Thymus (tissue), 11 donors: ENCODE measurements at regions not wholly inside any gene's neighbourhood (a gene's known extent, or its start where the extent isn't known, plus 50 kb on each side); places are given as distances from the start of the nearest gene placed in this dataset.
"Not testable (repeated sequence)": the region's sequence is repeated elsewhere in the genome, so short reads cannot be mapped to it uniquely, and the experiment has no call there.

Experiments used
- DNase-seq, 9 donors: peaks; one replicate each; pipeline ENCODE4 v3.0.0-alpha.2; 2013; ENCODE audit warnings: low spot score in 9 of 9, low read depth in 6 of 9, missing footprints in 1 of 9
- H3K27ac ChIP-seq, 2 donors: one replicate each; pipeline ENCODE4 v1.5.1; 2013; ENCODE audit warnings: control low read depth in 1 of 2, low read depth in 1 of 2, low read length in 1 of 2, mild to moderate bottlenecking in 1 of 2, moderate library complexity in 1 of 2
- H3K27me3 ChIP-seq, 2 donors: one replicate each; pipeline ENCODE4 v1.5.1; 2013; ENCODE audit warnings: low read length in 1 of 2; ENCODE audit not compliant: control insufficient read depth in 2 of 2, insufficient read depth in 1 of 2
- H3K36me3 ChIP-seq, 2 donors: one replicate each; pipeline ENCODE4 v1.5.1; 2013; ENCODE audit warnings: low read length in 1 of 2, mild to moderate bottlenecking in 1 of 2, moderate library complexity in 1 of 2; ENCODE audit not compliant: control insufficient read depth in 2 of 2, insufficient read depth in 2 of 2
- H3K4me1 ChIP-seq, 2 donors: one replicate each; pipeline ENCODE4 v1.5.1; 2013; ENCODE audit warnings: low read length in 2 of 2; ENCODE audit not compliant: control insufficient read depth in 2 of 2, insufficient read depth in 2 of 2
- H3K4me3 ChIP-seq, 2 donors: one replicate each; pipeline ENCODE4 v1.5.1; 2013; ENCODE audit warnings: low read length in 2 of 2, control low read depth in 1 of 2, mild to moderate bottlenecking in 1 of 2
- H3K9me3 ChIP-seq, 2 donors: one replicate each; pipeline ENCODE4 v1.5.1; 2013; ENCODE audit warnings: low read length in 1 of 2, mild to moderate bottlenecking in 1 of 2; ENCODE audit not compliant: control insufficient read depth in 2 of 2, insufficient read depth in 1 of 2
- WGBS: extraction: QIAGEN DNeasy Blood & Tissue Kit; methylation state at CpG from one replicate; pipeline ENCODE4 v1.1.7; 2013; 5-methylcytosine and 5-hydroxymethylcytosine counted together
- donor health status: healthy.

DNA sequence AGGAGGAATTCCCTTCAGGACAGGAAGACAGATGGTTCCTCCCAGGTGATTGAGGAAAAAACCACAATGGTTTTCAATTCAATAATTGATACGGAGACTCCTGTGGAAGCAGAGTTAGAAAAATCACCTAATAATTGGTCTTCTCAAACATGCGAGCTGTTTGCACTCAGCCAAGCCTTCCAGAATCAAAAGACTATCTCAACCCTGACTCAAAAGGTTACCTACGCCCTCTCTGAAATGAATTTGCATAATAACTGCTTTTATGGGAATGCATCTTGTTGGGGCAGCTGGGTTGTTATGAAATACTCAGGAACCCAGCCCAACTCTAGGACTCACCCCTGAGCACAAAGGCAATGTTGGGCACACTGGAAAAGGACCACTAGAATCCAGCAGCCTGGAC, 66.9 kb upstream of the ARSJ start:
- WGBS: 95% methylated on average over 3 of the region's 3 CpGs
- Histone ChIP-seq H3K27me3 (no peaks in the 10 kb centered on the region), H3K27ac (no peak overlapping the region), H3K36me3 (no peaks in the 10 kb centered on the region), H3K9me3 (no peaks in the 10 kb centered on the region), H3K4me1 (no peaks in the 10 kb centered on the region), H3K4me3 (no peak overlapping the region)
- DNase-seq: no peak

DNA sequence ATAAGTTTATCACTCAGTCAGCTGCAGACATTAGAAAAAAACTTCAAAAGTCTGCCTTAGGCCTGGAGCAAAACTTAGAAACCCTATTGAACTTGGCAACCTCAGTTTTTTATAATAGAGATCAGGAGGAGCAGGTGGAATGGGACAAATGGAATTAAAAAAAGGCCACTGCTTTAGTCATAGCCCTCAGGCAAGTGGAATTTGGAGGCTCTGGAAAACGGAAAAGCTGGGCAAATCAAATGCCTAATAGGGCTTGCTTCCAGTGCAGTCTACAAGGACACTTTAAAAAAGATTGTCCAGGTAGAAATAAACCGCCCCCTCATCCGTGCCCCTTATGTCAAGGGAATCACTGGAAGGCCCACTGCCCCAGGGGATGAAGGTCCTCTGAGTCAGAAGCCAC, 68.7 kb upstream of the ARSJ start:
- not testable (repeated sequence) for H3K4me3 ChIP-seq, DNase-seq, H3K27me3 ChIP-seq, H3K4me1 ChIP-seq, H3K36me3 ChIP-seq, H3K9me3 ChIP-seq, H3K27ac ChIP-seq
- 99% methylated on average over 3 of the region's 3 CpGs for WGBS

DNA sequence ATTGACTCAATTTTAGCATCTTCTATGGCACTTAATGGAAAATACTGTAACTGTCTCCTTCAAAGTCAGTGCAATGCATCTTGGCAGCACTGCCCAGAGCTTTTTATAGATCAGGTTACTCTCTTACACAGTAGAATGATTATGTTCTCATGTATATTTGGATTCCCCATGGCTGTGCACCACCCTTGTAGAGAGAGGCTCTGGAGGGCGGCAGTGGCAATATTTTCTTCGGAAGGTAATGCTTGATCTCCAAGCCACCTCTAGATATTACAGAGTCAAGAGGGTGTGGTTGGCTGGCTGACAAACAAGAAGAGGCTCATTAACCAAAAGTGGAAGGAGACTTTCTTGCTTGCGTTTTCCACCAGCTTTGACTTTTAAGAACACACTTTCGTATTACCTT, 72.8 kb upstream of the ARSJ start:
- Histone ChIP-seq H3K4me3 (no peak overlapping the region), H3K4me1 (no peaks in the 10 kb centered on the region), H3K9me3 (no peaks in the 10 kb centered on the region), H3K27me3 (no peaks in the 10 kb centered on the region), H3K36me3 (no peaks in the 10 kb centered on the region), H3K27ac (no peak overlapping the region)
- DNase-seq: no peak
- WGBS: 95% methylated on average over 4 of the region's 4 CpGs

DNA sequence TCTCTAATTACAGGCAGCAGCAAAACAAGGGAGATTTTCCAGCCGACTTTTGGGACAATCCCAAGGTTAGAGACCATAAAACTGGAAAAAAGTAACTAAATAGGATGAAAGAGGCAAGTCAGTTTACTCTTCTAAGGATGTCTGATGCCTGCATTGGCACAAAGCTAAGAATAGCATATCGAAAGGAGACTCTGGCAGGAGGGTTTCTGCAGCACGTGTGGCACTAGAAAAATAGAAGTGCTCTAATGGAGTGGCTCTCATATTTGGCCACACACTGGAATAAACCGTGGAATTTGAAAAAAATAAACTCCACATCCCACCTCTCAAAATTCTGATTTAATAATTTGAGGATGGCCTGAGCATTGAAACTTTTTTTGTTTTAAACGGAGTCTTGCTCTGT, 77.2 kb upstream of the ARSJ start:
- no peak for DNase-seq

DNA sequence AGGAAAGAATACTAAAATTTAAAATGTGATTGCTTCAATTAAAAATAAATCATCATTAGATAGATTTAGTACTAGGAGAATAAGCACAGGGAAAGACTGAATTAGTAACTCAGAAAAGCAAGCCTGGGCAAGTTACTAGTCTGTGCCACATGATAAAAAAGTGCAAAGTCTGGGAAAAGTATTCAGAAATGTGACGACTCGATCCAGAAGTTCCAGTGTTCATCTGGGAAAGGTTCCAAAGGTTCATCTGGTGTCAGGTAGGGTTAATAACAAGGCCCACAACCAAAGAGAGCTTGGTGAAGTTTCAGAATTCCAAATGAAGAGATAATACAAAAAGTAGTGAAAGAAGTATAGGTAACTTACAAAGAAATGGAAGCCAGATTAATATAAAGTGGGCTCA, 78.3 kb upstream of the ARSJ start:
- 97% methylated on average over 2 of the region's 2 CpGs for WGBS
- Histone ChIP-seq H3K9me3 (no peaks in the 10 kb centered on the region), H3K36me3 (no peaks in the 10 kb centered on the region)

More for the DNA sequence above, 77.2 kb upstream of the ARSJ start:
- H3K36me3 ChIP-seq: no peaks in the 10 kb centered on the region
- H3K4me3 ChIP-seq: no peak overlapping the region
- H3K27ac ChIP-seq: no peak overlapping the region
- no peaks in the 10 kb centered on the region for H3K4me1 ChIP-seq
- H3K9me3 ChIP-seq: no peaks in the 10 kb centered on the region
- 90% methylated on average over 5 of the region's 5 CpGs for WGBS
- no peaks in the 10 kb centered on the region for H3K27me3 ChIP-seq

DNA sequence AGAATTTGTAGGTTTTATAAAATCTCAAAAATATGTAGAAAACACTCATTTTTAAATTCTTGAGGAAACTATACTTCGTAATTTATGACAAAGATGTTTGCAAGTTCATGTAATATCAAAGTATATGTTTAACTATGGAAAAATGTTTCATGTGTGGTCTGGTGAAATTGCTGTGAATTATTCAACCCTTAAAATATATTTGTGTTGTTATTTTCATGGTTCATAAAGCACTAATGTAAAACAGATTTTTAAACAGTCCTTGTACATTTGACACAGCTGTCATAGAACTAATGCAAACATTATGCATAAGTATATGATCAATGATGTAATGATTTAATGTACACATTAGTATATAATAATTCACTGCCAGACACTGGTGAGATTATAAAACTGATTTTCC, 83.1 kb upstream of the ARSJ start:
- no peaks in the 10 kb centered on the region for H3K36me3 ChIP-seq
- no peak overlapping the region for H3K4me3 ChIP-seq
- no peaks in the 10 kb centered on the region for H3K9me3 ChIP-seq
- H3K27ac ChIP-seq: no peak overlapping the region
- no peaks in the 10 kb centered on the region for H3K27me3 ChIP-seq
- H3K4me1 ChIP-seq: no peaks in the 10 kb centered on the region
- WGBS: 91% methylated on average over 1 of the region's 1 CpG
- no peak for DNase-seq

More for the DNA sequence above, 78.3 kb upstream of the ARSJ start:
- DNase-seq: no peak
- H3K4me1 ChIP-seq: no peaks in the 10 kb centered on the region
- no peak overlapping the region for H3K4me3 ChIP-seq
- no peak overlapping the region for H3K27ac ChIP-seq
- H3K27me3 ChIP-seq: no peaks in the 10 kb centered on the region

DNA sequence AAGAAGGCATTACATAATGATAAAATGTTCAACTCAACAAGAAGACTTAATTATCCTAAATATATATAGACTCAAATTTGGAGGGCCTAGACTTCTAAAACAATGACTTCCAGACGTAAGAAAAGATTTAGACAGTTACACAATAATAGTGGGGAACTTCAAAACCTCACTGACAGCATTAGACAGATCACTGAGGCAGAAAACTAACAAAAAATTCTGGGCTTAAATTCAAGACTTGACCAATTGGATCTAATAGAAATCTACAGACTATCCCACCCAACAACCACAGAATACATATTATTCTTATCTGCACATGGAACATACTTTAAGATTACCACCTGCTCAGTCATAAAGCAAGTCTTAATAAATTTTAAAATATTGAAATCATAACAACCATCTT, 93.3 kb upstream of the ARSJ start:
- Histone ChIP-seq H3K4me3 (no peak overlapping the region), H3K4me1 (no peaks in the 10 kb centered on the region), H3K27me3 (no peaks in the 10 kb centered on the region), H3K9me3 (no peaks in the 10 kb centered on the region), H3K36me3 (no peaks in the 10 kb centered on the region), H3K27ac (no peak overlapping the region)
- no peak for DNase-seq
- 89% methylated on average over 1 of the region's 1 CpG for WGBS

DNA sequence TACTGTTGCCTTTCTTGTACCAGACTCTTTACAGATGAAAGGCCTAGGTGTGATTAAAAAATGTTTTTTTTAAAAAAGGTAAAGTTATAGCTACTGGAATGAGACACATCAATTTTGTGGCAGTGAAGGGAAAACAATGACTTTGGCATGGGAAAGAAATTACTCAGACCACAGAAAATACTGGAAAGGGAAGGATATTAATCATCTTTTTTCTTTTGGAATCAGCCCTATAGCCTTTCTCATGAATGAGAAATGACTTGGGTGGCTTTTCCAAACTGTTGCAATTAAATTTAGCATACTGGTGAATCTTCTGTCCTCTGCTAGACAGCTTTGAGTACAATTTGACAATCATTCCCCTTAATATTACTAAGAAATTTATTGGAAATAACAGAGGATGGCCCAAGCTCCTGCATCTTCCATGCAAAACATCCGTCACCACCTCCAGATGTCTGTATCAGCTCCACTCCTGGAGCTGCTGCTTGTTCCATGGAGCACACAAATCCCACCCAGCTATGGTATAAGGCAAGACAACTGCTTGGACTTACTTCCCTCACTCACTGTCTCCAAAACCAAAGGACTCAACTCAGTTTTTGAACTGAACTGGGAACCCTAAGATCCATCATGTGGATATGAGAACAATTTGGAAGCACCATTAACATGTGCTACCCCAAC, 97.6 kb upstream of the ARSJ start:
- Histone ChIP-seq H3K9me3 (no peaks in the 10 kb centered on the region), H3K27ac (no peak overlapping the region), H3K27me3 (no peaks in the 10 kb centered on the region), H3K4me1 (no peaks in the 10 kb centered on the region), H3K36me3 (no peaks in the 10 kb centered on the region), H3K4me3 (no peak overlapping the region)
- 90% methylated on average over 1 of the region's 1 CpG for WGBS
- no peak for DNase-seq

DNA sequence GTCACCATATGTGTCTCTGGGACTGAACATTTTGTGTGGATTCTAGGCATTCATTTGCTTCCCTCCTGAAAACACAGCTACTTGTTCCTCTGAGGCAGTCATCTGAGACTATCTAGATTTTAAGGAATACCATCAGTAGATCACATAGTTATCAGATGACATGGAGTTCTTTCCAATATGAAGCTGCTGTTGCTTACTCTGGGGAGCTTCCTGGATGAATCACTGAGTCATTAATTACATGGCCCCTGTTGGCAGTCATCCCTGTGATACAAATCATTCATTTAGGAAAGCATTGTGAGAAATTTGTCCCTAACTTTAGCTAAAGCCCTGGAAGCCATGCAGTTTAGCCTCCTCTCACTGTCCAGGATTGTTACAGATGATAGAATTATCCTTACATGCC, 98.2 kb upstream of the ARSJ start:
- H3K9me3 ChIP-seq: no peaks in the 10 kb centered on the region
- H3K4me3 ChIP-seq: no peak overlapping the region
- H3K27ac ChIP-seq: no peak overlapping the region
- no peaks in the 10 kb centered on the region for H3K36me3 ChIP-seq
- H3K4me1 ChIP-seq: no peaks in the 10 kb centered on the region
- no peaks in the 10 kb centered on the region for H3K27me3 ChIP-seq
- no peak for DNase-seq

DNA sequence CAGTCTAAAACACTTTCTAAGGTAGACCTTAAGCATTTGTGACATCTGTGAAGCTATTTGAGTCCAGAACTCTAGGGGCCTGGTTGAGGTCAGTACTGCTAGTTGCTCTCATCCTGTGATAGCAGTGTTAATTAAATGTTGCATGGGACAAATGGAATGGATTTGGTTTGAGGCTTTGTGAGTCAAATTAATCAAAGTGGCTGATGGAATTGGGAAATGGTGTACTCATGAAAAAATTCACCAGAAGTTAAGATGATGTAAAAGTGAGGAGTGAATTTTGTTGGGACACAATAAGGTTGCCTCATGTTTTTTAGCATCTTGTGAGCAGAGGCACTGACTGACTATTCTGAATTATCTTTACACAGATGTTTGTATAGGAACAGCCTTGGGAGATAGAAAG, 99.2 kb upstream of the ARSJ start:
- Histone ChIP-seq H3K4me3 (no peak overlapping the region), H3K36me3 (no peaks in the 10 kb centered on the region), H3K27me3 (no peaks in the 10 kb centered on the region), H3K27ac (no peak overlapping the region), H3K9me3 (no peaks in the 10 kb centered on the region), H3K4me1 (no peaks in the 10 kb centered on the region)
- DNase-seq: no peak
